GM12878 (cell line): ENCODE measurements at regions not wholly inside any gene's neighbourhood (a gene's known extent, or its start where the extent isn't known, plus 50 kb on each side); places are given as distances from the start of the nearest gene placed in this dataset.

Experiments used
- ATAC-seq: fragments of 200-7000 bp; cut with Tn5 transposase; 3 replicates; pipeline ENCODE4 v1.9.1; 2020; ENCODE audit warnings: mild to moderate bottlenecking, moderate library complexity
- BruUV-seq: library from RNA; stranded (reverse); fragments of 400-500 nt; replicated peaks from 2 replicates; lab custom pipeline; 2021; lab: Mats Ljungman, UMichigan
- CTCF ChIA-PET: fragments of 300-600 bp; sonication (Branson Sonifier 250); formaldehyde crosslinking; extraction: SDS; loops from one replicate; lab custom pipeline; 2021; ENCODE audit warnings: inconsistent platforms; lab: Yijun Ruan, JAX
- POLR2A ChIA-PET: fragments of 350-600 bp; formaldehyde crosslinking; extraction: SDS; loops from one replicate; lab custom pipeline; 2021; ENCODE audit warnings: inconsistent platforms; lab: Charles Lee
- RAD21 ChIA-PET: fragments of 300-600 bp; sonication (Branson Sonifier 250); formaldehyde crosslinking; loops from one replicate; lab custom pipeline; 2023; ENCODE audit warnings: antibody characterized with exemption; ENCODE audit not compliant: unreplicated experiment; lab: Charles Lee
- SMC1A ChIA-PET: fragments of 300-600 bp; sonication (Branson Sonifier 250); formaldehyde crosslinking; loops from one replicate; lab custom pipeline; 2023; ENCODE audit not compliant: unreplicated experiment, uncharacterized antibody; lab: Charles Lee
- DNase-seq: peaks from one replicate; pipeline ENCODE4 v3.0.0-alpha.2; 2011; ENCODE audit warnings: low read depth, low spot score
- FAIRE-seq: peaks from 3 replicates; lab custom pipeline; 2011; peaks lifted over from hg19 to GRCh38; lab: Jason Lieb, UNC
- H2AFZ ChIP-seq: 2 replicates; pipeline ENCODE4 v1.6.0; 2011; ENCODE audit warnings: low read depth, low read length, control low read depth; ENCODE audit not compliant: control insufficient read depth
- H3K27ac ChIP-seq: 2 replicates; pipeline ENCODE4 v1.5.1; 2011; ENCODE audit warnings: control low read depth; ENCODE audit not compliant: control insufficient read depth, insufficient read depth
- H3K27me3 ChIP-seq, 2 experiments: replicated peaks in 1 of 2; 2 replicates each; pipeline versions ENCODE4 v1.6.0 to v1.6.1; 2011; ENCODE audit warnings: low read length in 1 of 2; ENCODE audit not compliant: control insufficient read depth in 2 of 2, insufficient read depth in 2 of 2
- H3K36me3 ChIP-seq, 2 experiments: 2 replicates each; pipeline ENCODE4 v1.5.1; 2011; ENCODE audit warnings: low read length in 1 of 2; ENCODE audit not compliant: control insufficient read depth in 2 of 2, insufficient read depth in 2 of 2
- H3K4me1 ChIP-seq: 2 replicates; pipeline ENCODE4 v1.6.1; 2011; ENCODE audit warnings: mild to moderate bottlenecking, low read length, moderate library complexity, mixed read lengths; ENCODE audit not compliant: control insufficient read depth, insufficient read depth
- H3K4me2 ChIP-seq: 2 replicates; pipeline ENCODE4 v1.6.0; 2011; ENCODE audit warnings: control low read depth; ENCODE audit not compliant: control insufficient read depth, insufficient read depth
- H3K4me3 ChIP-seq: fragments of 200-600 bp; sonication (generic); 2 replicates; pipeline ENCODE4 v1.5.1; 2016
- H3K79me2 ChIP-seq: 2 replicates; pipeline ENCODE4 v1.6.0; 2011; ENCODE audit warnings: low read length; ENCODE audit not compliant: control insufficient read depth, insufficient read depth
- H3K9ac ChIP-seq: 2 replicates; pipeline ENCODE4 v1.8.0; 2011; ENCODE audit warnings: low read length, control low read depth, mixed read lengths; ENCODE audit not compliant: control insufficient read depth, insufficient read depth
- H3K9me3 ChIP-seq: replicated peaks from 3 replicates; pipeline ENCODE4 v1.5.1; 2011; ENCODE audit warnings: mild to moderate bottlenecking, low read length; ENCODE audit not compliant: control insufficient read depth, insufficient read depth
- H4K20me1 ChIP-seq: 2 replicates; pipeline ENCODE4 v1.6.0; 2011; ENCODE audit not compliant: control insufficient read depth, insufficient read depth
- BMI1 ChIP-seq: fragments of 450-650 bp; IDR thresholded peaks from 2 replicates; pipeline ENCODE4 v1.6.1; 2016; ENCODE audit warnings: mild to moderate bottlenecking, moderate library complexity, borderline replicate concordance
- DPF2 ChIP-seq: fragments of 450-650 bp; IDR thresholded peaks from 2 replicates; pipeline ENCODE4 v1.6.1; 2017; ENCODE audit warnings: mild to moderate bottlenecking
- E2F4 ChIP-seq: IDR thresholded peaks from 2 replicates; pipeline ENCODE4 v1.6.1; 2012; ENCODE audit warnings: low read depth, low read length, improper control_type of control experiment
- GATAD2B ChIP-seq: fragments of 450-650 bp; conservative IDR thresholded peaks from 2 replicates; pipeline ENCODE4 v1.6.1; 2017; ENCODE audit warnings: low read depth, mild to moderate bottlenecking, moderate library complexity
- JUNB ChIP-seq: IDR thresholded peaks from 2 replicates; pipeline ENCODE4 v1.6.1; 2016; ENCODE audit warnings: antibody characterized with exemption, mild to moderate bottlenecking
- MYB ChIP-seq: fragments of 150-350 bp; IDR thresholded peaks from 2 replicates; pipeline ENCODE4 v1.6.1; 2014; ENCODE audit warnings: mild to moderate bottlenecking, low read depth, low read length, borderline replicate concordance
- MYC ChIP-seq: IDR thresholded peaks from 2 replicates; pipeline ENCODE4 v1.6.1; 2011; ENCODE audit warnings: mild to moderate bottlenecking, low read length, moderate library complexity, inconsistent platforms; ENCODE audit not compliant: insufficient read depth, insufficient replicate concordance, insufficient read length, severe bottlenecking
- NFIC ChIP-seq: IDR thresholded peaks from 2 replicates; pipeline ENCODE4 v1.6.1; 2012; ENCODE audit warnings: low read depth, mild to moderate bottlenecking, inconsistent platforms, low read length, moderate library complexity
- SP1 ChIP-seq: IDR thresholded peaks from one replicate; pipeline ENCODE4 v1.6.1; 2011; ENCODE audit warnings: low read depth, low read length
- WGBS: methylation state at CpG from one replicate; pipeline ENCODE4 v1.1.6; 2016; ENCODE audit warnings: low lambda C conversion rate; ENCODE audit not compliant: insufficient replicate concordance, insufficient coverage; ENCODE audit errors: missing lambda C conversion rate; 5-methylcytosine and 5-hydroxymethylcytosine counted together
- in situ Hi-C: fragments of 300-500 bp; cut with MboI; formaldehyde crosslinking; loops from 9 replicates; pipeline ENCODE4 v1.14.3; 2018; ENCODE audit warnings: mixed read lengths
- intact Hi-C: fragments of 100-400 bp; cut with micrococcal nuclease; formaldehyde crosslinking; loops from one replicate; pipeline ENCODE4 v1.14.2; 2022; ENCODE audit not compliant: unreplicated experiment

GRCh38 chr14:48672506-48672905 is 913.7 kb downstream of the RPS29 start (continued):
- TF ChIP-seq SP1 (no peak), BMI1 (no peak), JUNB (no peak), E2F4 (no peak)

GRCh38 chr14:48670939-48671338 is 915.2 kb downstream of the RPS29 start:
- Histone ChIP-seq H3K4me3 (no peak overlapping the region), H3K27me3 (no peaks in the 10 kb centered on the region), H3K27ac (no peak overlapping the region), H4K20me1 (no peaks in the 10 kb centered on the region), H3K9ac (no peak overlapping the region), H2AFZ (no peak overlapping the region), H3K79me2 (no peaks in the 10 kb centered on the region), H3K9me3 (no peaks in the 10 kb centered on the region), H3K36me3 (no peaks in the 10 kb centered on the region), H3K4me1 (no peaks in the 10 kb centered on the region), H3K4me2 (no peak overlapping the region)
- in situ Hi-C loops (no loop called here), intact Hi-C loops (no loop called here)
- ChIA-PET SMC1A (no interaction called here), CTCF (no interaction called here), POLR2A (no interaction called here), RAD21 (no interaction called here)
- WGBS, result 21% methylated on average over 4 of the region's 4 CpGs
- no peak for FAIRE-seq
- ATAC-seq, result no peak
- TF ChIP-seq MYC (no peak), GATAD2B (no peak), NFIC (no peak), MYB (no peak), DPF2 (no peak)
- no peak for DNase-seq
- no TSS peak for BruUV-seq
